Coronary artery (tissue), 2 donors: ENCODE measurements at regions not wholly inside any gene's neighbourhood (a gene's known extent, or its start where the extent isn't known, plus 50 kb on each side); places are given as distances from the start of the nearest gene placed in this dataset.
A peak's percentile ranks its signal among the peaks of the same experiment; 100 is the strongest.

Source experiments
- DNase-seq: peaks from one replicate; pipeline ENCODE4 v3.0.0-alpha.2; 2017; ENCODE audit warnings: low spot score
- H3K27ac ChIP-seq, 2 donors: fragments of 200-600 bp; sonication (generic); one replicate each; pipeline ENCODE4 v1.5.1; 2016 to 2019
- H3K4me3 ChIP-seq: fragments of 200-600 bp; sonication (generic); 2 replicates; pipeline ENCODE4 v1.5.1; 2016; ENCODE audit warnings: mild to moderate bottlenecking, moderate library complexity
- TF ChIP-seq, protein P1 (sequence below): fragments of 200-600 bp; sonication (generic); IDR thresholded peaks from one replicate; pipeline ENCODE4 v1.5.1; 2019; ENCODE audit warnings: antibody characterized with exemption

DNA sequence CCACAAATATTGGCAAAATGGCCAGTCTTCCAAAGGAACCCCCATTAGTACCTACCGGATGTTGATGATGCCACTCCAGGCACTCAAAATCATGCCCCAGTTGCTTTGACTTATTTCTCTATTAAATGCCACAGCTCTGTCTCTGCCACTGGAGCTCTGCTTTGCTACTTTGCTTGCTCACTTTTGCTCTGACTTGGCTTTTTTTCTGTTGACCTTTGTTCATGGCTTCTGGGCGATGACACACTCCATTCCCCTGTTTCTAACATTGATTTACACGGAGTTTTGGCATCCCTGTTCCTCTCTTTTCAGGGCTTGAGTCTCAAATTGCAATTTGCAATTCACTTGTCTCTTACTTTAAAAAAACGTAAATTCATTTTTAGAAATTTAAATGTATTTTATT is 217.1 kb upstream of the SPRY2 start:
- H3K4me3 ChIP-seq: no peak overlapping the region
- DNase-seq: no peak
- TF ChIP-seq, protein P1, sequence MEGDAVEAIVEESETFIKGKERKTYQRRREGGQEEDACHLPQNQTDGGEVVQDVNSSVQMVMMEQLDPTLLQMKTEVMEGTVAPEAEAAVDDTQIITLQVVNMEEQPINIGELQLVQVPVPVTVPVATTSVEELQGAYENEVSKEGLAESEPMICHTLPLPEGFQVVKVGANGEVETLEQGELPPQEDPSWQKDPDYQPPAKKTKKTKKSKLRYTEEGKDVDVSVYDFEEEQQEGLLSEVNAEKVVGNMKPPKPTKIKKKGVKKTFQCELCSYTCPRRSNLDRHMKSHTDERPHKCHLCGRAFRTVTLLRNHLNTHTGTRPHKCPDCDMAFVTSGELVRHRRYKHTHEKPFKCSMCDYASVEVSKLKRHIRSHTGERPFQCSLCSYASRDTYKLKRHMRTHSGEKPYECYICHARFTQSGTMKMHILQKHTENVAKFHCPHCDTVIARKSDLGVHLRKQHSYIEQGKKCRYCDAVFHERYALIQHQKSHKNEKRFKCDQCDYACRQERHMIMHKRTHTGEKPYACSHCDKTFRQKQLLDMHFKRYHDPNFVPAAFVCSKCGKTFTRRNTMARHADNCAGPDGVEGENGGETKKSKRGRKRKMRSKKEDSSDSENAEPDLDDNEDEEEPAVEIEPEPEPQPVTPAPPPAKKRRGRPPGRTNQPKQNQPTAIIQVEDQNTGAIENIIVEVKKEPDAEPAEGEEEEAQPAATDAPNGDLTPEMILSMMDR: no peak
- no peak overlapping the region for H3K27ac ChIP-seq

DNA sequence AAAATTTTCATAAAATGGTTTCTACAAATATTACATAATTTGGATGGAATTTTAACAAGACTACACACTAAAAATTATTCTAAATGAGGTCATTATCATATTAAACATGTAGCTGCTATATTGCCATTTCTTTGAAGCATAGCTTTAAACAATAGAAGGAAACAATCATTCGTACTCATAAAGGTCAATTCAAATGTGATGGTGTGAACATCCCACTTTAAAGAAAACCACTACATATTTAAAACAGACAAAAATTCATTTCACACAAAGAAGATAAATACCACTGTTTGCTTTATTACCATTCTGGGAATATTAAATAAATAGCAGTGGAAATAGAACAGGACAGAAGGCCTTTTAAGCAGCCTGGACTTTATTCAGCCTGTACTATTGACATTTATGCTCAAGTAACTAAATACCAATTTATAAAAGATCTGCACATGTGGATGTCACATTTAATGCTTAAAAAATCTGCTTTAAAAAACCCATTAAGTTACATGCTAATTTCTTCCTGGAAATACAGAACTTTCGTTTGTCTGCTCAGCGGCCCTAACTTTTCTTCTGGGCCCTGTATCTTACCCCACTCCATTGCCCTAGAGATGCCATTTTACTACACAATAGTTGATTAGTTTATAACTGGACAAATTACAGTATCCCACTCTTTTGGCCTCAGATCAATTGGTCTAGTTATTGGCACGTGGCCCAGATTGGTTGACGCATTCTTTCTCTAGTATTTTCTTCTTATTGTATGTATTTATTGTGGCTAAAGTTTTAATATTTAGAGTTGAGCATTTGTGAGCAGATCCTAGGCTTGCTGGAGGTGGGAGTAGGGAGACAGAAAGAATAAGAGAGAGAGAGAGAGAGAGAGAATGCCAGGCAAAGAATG is 215.1 kb upstream of the SPRY2 start:
- Histone ChIP-seq H3K27ac (no peak overlapping the region), H3K4me3 (no peak overlapping the region)
- TF ChIP-seq, protein P1: no peak
- no peak for DNase-seq

DNA sequence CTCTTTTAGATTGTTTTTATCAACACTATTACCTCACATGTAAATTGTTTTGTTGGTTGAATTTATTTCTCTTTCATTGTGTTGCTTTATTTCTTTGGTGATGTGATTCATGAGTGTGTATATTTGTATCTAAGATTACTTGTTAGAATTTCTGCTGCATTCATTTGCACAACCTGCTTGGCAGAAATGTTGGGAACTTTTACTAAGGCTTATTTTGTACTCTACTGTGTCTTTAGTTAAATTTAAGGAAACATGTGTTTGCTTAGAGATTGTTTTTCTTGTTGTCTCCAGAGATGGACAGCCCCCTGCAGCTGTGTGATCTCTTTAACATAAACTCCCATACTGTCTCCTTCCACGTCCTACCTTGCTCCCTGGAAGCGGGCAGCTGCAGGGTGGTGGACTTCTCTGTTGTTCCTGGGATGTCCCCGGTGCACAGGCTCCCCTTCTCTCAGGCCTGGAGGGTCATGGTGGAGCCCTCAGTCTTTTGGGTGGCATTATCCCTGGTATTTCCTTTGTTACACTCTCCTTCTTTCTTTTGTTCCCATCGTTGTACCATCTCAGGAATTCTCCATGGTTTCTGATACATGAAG is 212.0 kb upstream of the SPRY2 start:
- TF ChIP-seq, protein P1: no peak
- Histone ChIP-seq H3K27ac (no peak overlapping the region), H3K4me3 (no peak overlapping the region)
- DNase-seq: no peak

DNA sequence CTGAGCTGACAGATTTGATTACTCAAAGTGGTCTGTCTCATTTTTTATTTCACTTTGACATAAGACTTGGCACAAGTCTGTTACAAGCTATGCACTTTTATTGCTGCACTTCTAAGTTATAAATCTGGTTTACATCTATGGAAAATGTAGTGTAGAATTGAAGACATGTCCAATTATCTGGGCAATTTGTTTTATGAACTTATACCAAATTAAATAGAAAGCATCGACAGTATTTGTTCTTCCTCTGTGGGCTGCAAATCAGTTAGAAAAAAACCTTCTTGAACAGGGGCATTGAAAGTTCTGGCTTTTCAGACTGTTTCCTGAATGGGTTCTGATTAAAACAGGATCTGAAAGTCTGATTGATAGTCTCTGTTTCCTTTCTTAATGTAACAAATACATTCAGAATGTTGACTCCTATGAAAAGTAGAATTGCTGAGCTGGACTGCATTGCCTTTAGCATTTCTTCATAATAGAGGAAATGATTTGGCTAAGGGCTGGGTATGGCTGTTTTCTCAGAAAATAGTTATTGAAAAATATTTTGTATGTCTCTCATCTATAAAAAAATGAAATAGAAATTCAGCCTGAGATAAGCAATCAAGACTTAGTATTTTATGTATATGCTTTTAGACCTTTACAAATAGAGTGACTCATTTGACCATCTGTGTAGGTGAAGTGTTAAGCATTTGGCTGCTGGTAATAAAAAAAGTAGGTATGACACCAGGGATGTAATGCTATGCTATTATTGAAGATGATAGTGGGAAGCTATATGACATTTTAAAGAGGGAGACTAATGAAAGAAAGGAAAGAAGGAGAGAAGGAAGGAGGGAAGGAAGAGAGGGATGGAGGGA is 210.9 kb upstream of the SPRY2 start:
- Histone ChIP-seq H3K27ac (peak overlapping the region in 1 of 2 donors; percentile 46), H3K4me3 (peak overlapping the region; percentile 20)
- TF ChIP-seq, protein P1: no peak
- DNase-seq: no peak

DNA sequence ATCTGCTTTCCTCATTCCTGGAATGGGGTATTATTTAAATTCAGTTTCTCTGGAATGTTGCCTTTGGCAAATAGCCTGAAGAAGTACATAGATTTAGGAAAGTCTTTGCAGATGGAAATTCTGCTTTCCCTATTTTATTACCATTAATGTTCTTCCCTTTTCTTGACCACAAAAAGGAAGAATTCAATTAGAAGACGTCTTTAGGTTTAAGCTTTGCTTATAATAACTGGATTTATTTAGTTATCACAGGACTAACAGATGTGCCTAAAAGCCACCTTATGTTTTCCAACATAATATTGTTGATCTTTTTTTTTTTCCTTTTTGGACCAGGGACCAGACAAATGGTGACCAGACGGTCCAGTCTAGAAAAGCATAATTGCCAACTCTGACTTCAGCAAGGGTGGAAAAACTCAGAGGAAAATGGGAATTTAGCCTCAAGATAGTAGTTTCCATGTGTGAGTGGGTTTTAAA is 210.1 kb upstream of the SPRY2 start:
- H3K4me3 ChIP-seq: no peak overlapping the region
- TF ChIP-seq, protein P1: no peak
- no peak for DNase-seq
- no peak overlapping the region for H3K27ac ChIP-seq

DNA sequence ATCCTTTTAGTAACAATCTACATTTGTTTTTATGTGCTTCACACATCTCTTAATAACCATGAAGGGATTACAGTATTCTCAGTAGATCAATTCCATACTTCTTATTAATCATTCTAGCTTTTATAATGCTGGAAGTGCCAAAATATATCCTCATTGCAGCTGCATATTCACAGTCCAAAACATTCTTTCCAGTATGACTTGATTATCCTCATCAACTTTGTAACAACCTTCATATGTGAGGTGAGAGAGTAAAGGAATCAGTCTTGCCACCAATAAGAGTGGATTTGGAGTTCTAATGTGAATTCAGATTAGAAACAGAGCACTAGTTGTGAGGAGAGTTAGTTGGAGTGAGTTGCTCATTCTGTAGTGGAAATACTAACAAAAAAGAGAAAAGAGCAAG is 208.0 kb upstream of the SPRY2 start:
- no peak for DNase-seq
- H3K27ac ChIP-seq: no peak overlapping the region
- H3K4me3 ChIP-seq: no peak overlapping the region
- TF ChIP-seq, protein P1: no peak
